OCI-LY1 (cell line): ENCODE measurements at regions not wholly inside any gene's neighbourhood (a gene's known extent, or its start where the extent isn't known, plus 50 kb on each side); places are given as distances from the start of the nearest gene placed in this dataset.
"Not testable (repeated sequence)": the region's sequence is repeated elsewhere in the genome, so short reads cannot be mapped to it uniquely, and the experiment has no call there.

Experiments
- H2AFZ ChIP-seq: fragments of 200-600 bp; sonication (generic), shearing (Covaris generic); 2 replicates; pipeline ENCODE4 v1.6.0; 2014; ENCODE audit warnings: antibody characterized with exemption, mild to moderate bottlenecking, low read length
- H3F3A ChIP-seq: fragments of 200-600 bp; sonication (generic), shearing (Covaris generic); 2 replicates; pipeline ENCODE4 v1.6.0; 2014; ENCODE audit warnings: mild to moderate bottlenecking, antibody characterized with exemption, low read length, moderate library complexity; ENCODE audit not compliant: insufficient read depth
- H3K27ac ChIP-seq: fragments of 200-600 bp; sonication (generic); 2 replicates; pipeline ENCODE4 v1.5.1; 2014; ENCODE audit warnings: low read length, mixed run types, mild to moderate bottlenecking, low read depth; ENCODE audit not compliant: poor library complexity, severe bottlenecking
- H3K27me3 ChIP-seq: fragments of 200-600 bp; sonication (generic); 2 replicates; pipeline ENCODE4 v1.6.0; 2014; ENCODE audit warnings: antibody characterized with exemption, mild to moderate bottlenecking, low read length, moderate library complexity; ENCODE audit not compliant: insufficient read depth
- H3K36me3 ChIP-seq: fragments of 200-600 bp; sonication (generic); 2 replicates; pipeline ENCODE4 v1.6.1; 2014; ENCODE audit warnings: mild to moderate bottlenecking, antibody characterized with exemption, low read length, moderate library complexity, mixed read lengths; ENCODE audit not compliant: insufficient read depth
- H3K4me1 ChIP-seq: fragments of 200-600 bp; sonication (generic); 2 replicates; pipeline ENCODE4 v1.5.1; 2014; ENCODE audit warnings: mild to moderate bottlenecking, low read length, moderate library complexity; ENCODE audit not compliant: insufficient read depth, severe bottlenecking
- H3K4me2 ChIP-seq: fragments of 200-600 bp; sonication (generic), shearing (Covaris generic); 2 replicates; pipeline ENCODE4 v1.6.1; 2014; ENCODE audit warnings: low read length
- H3K4me3 ChIP-seq: fragments of 200-600 bp; sonication (generic); 2 replicates; pipeline ENCODE4 v1.5.1; 2014; ENCODE audit warnings: low read length, low read depth, mild to moderate bottlenecking, mixed read lengths; ENCODE audit not compliant: poor library complexity, severe bottlenecking
- H3K79me2 ChIP-seq: fragments of 200-600 bp; shearing (Covaris generic); 2 replicates; pipeline ENCODE4 v1.6.1; 2016; ENCODE audit warnings: mixed run types, low read length, mixed read lengths; ENCODE audit not compliant: insufficient read depth
- H3K9ac ChIP-seq: fragments of 200-600 bp; sonication (generic), shearing (Covaris generic); 2 replicates; pipeline ENCODE4 v1.6.1; 2014; ENCODE audit warnings: mild to moderate bottlenecking, low read length, mixed read lengths
- H3K9me2 ChIP-seq: fragments of 200-600 bp; sonication (generic), shearing (Covaris generic); 2 replicates; pipeline ENCODE4 v1.6.1; 2014; ENCODE audit warnings: low read depth, mild to moderate bottlenecking, low read length, mixed read lengths
- H3K9me3 ChIP-seq: fragments of 200-600 bp; shearing (Covaris generic); 2 replicates; pipeline ENCODE4 v1.6.1; 2014; ENCODE audit warnings: low read length, mixed read lengths
- H4K20me1 ChIP-seq: fragments of 200-600 bp; sonication (generic), shearing (Covaris generic); 2 replicates; pipeline ENCODE4 v1.6.0; 2016; ENCODE audit warnings: mild to moderate bottlenecking, low read length; ENCODE audit not compliant: insufficient read depth
- EZH2 ChIP-seq: fragments of 200-600 bp; sonication (generic), shearing (Covaris generic); IDR thresholded peaks from 2 replicates; pipeline ENCODE4 v1.8.0; 2017; ENCODE audit warnings: borderline replicate concordance, mixed run types, mild to moderate bottlenecking, antibody characterized with exemption, low read length, moderate library complexity, mixed read lengths
- TF ChIP-seq, protein P1 (sequence below): fragments of 200-600 bp; sonication (generic), shearing (Covaris generic); IDR thresholded peaks from 2 replicates; pipeline ENCODE4 v1.5.1; 2017; ENCODE audit warnings: mild to moderate bottlenecking, antibody characterized with exemption, low read length, moderate library complexity, mixed read lengths

DNA sequence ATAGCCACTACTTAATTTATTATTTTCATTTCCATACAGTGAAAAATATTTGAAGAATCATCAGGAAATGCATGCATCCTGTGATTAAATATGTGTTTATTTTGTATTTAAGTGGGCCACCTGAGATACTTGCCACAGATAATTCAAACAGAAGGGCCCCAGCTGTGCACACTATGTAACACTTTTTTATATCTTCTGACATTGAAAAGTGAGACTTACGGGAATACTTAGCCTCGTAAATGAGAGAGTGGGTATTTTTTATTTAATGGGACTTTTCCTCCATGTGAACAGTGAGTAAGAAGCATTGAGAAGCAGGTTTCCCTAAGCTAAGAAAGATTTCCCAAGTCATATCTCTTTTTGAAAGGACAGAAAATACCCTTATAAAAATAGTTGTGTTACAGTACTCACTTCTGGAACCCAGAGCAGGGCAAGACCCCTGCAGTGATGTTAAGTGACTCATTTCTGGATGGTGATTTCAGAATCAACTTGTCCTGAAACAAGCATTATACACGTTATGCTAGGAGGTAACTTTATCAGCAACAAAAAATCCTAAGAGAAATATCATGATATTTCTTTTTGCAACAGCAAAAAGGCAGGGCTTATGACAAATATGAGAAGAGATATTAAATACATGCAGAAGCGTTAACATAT lies 478.1 kb upstream of the CHORDC1 start:
- TF ChIP-seq EZH2: no peak
- TF ChIP-seq, protein P1, sequence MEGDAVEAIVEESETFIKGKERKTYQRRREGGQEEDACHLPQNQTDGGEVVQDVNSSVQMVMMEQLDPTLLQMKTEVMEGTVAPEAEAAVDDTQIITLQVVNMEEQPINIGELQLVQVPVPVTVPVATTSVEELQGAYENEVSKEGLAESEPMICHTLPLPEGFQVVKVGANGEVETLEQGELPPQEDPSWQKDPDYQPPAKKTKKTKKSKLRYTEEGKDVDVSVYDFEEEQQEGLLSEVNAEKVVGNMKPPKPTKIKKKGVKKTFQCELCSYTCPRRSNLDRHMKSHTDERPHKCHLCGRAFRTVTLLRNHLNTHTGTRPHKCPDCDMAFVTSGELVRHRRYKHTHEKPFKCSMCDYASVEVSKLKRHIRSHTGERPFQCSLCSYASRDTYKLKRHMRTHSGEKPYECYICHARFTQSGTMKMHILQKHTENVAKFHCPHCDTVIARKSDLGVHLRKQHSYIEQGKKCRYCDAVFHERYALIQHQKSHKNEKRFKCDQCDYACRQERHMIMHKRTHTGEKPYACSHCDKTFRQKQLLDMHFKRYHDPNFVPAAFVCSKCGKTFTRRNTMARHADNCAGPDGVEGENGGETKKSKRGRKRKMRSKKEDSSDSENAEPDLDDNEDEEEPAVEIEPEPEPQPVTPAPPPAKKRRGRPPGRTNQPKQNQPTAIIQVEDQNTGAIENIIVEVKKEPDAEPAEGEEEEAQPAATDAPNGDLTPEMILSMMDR: no peak
- no peaks in the 10 kb centered on the region for H3K9me2 ChIP-seq
- H3F3A ChIP-seq: no peaks in the 10 kb centered on the region
- no peak overlapping the region for H3K9ac ChIP-seq
- no peaks in the 10 kb centered on the region for H3K9me3 ChIP-seq
- H4K20me1 ChIP-seq: no peaks in the 10 kb centered on the region
- no peak overlapping the region for H3K4me3 ChIP-seq
- H3K4me2 ChIP-seq: no peak overlapping the region
- no peaks in the 10 kb centered on the region for H3K4me1 ChIP-seq
- no peak overlapping the region for H2AFZ ChIP-seq
- H3K79me2 ChIP-seq: no peaks in the 10 kb centered on the region
- no peak overlapping the region for H3K27ac ChIP-seq
- no peaks in the 10 kb centered on the region for H3K36me3 ChIP-seq
- H3K27me3 ChIP-seq: no peaks in the 10 kb centered on the region

DNA sequence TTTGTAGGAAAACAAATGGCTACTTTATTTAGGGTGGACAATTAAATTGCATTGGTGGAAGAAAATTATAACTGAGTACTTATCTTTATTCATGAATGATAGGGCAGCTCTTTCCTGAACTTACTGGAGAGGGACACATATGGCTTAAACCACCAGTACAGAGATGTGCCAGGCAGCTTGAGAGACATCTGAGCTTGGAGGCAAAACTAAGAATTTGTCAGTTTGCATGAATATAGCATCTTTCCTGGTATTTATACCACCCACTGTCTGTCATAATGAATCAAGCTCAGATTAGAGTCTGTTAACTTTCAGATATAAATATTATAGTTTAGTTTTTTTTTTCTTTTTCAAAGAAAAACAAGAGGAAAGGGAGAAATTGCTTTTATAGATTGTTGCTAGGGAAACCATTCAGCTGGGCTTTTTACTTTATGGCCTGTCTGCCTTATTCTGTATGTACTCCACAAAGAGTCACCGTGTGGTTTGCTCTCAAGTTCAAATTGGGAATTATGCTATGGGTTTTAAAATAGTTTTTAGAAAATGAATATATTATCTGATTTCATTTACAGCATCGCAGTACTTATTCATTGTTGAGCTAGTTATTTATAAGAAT lies 477.0 kb upstream of the CHORDC1 start:
- Histone ChIP-seq H4K20me1 (no peaks in the 10 kb centered on the region), H3K27me3 (no peaks in the 10 kb centered on the region), H3F3A (no peaks in the 10 kb centered on the region), H3K4me2 (no peak overlapping the region), H3K4me1 (no peaks in the 10 kb centered on the region), H3K36me3 (no peaks in the 10 kb centered on the region), H3K9me2 (no peaks in the 10 kb centered on the region), H3K4me3 (no peak overlapping the region), H3K9me3 (no peaks in the 10 kb centered on the region), H2AFZ (no peak overlapping the region), H3K79me2 (no peaks in the 10 kb centered on the region), H3K9ac (no peak overlapping the region), H3K27ac (no peak overlapping the region)
- TF ChIP-seq EZH2: no peak
- TF ChIP-seq, protein P1: no peak

DNA sequence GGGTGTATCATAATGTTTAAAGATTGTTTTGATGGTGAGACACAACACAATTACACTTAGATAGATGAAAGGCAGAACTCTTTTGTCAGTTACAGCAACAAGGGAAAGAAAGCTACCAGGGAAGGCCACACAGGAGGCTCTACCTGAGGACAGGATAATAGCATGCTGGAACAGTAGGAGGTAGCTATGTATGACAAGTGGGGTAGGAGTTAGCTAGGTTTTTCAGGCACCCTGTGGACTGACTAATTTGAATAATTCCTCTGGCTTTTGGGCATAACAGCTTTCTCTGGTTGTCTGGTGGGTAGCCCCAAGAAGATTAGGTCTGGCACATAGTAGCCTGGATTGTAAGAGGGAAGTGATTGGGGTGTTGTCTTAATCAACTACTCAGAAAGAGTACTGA lies 475.4 kb upstream of the CHORDC1 start:
- no peak for TF ChIP-seq EZH2
- TF ChIP-seq, protein P1: no peak
- Histone ChIP-seq H3K4me1 (no peaks in the 10 kb centered on the region), H3K79me2 (no peaks in the 10 kb centered on the region), H4K20me1 (no peaks in the 10 kb centered on the region), H3K36me3 (no peaks in the 10 kb centered on the region), H3K27me3 (no peaks in the 10 kb centered on the region), H3K9ac (no peak overlapping the region), H3K9me3 (no peaks in the 10 kb centered on the region), H3F3A (no peaks in the 10 kb centered on the region), H3K27ac (no peak overlapping the region), H2AFZ (no peak overlapping the region), H3K4me2 (no peak overlapping the region), H3K9me2 (no peaks in the 10 kb centered on the region), H3K4me3 (no peak overlapping the region)

DNA sequence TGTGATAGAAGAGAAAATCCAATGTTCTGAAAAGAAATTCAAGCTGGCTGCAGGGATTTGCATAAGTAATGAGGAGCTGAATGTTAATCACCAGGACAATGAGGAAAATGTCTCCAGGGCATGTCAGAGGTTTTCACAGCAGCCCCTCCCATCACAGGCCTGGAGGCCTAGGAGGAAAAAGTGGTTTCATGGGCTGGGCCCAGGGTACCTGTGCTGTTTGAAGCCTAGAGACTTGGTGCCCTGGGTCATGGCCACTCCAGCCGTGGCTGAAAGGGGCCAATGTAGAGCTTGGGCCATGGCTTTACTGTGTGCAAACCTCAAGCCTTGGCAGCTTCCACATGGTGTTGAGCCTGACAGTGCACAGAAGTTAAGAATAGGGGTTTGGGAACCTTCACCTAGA lies 452.6 kb upstream of the CHORDC1 start:
- H3K9me2 ChIP-seq, H2AFZ ChIP-seq, H4K20me1 ChIP-seq, H3K36me3 ChIP-seq, H3F3A ChIP-seq, H3K27ac ChIP-seq, H3K4me2 ChIP-seq, H3K79me2 ChIP-seq, H3K27me3 ChIP-seq, H3K9me3 ChIP-seq, H3K4me3 ChIP-seq, H3K9ac ChIP-seq, H3K4me1 ChIP-seq: not testable (repeated sequence)
